ENCODE measurements at regions not wholly inside any gene's neighbourhood (a gene's known extent, or its start where the extent isn't known, plus 50 kb on each side); places are given as distances from the start of the nearest gene placed in this dataset.

DNA sequence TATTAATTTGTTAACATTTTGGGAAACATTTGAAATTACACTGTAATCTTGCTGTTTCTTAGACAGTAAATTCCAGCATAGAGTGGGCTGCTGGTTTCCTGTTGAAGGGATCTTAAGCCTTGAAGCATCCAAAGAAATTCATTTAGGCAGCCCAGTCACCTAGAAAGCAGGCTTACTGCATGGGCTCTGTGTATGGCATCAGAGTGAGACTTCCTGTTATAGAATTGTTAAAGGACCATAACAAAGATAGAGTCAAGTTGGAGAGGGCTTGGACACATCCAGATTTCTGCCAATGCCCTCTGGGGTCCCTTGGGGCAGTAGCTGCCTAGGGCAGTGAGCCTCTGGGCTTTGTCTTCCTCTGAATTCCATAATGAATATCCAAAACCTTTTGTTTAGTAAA lies 149.2 kb downstream of the DYRK2 start:
- DNase-seq, result no peak

- no peak for DNase-seq
Observed at GRCh38 chr12:67798768-67799167, 150.2 kb downstream of the DYRK2 start.

GRCh38 chr12:67802731-67803130 lies 154.2 kb downstream of the DYRK2 start:
- DNase-seq, result no peak

DNA sequence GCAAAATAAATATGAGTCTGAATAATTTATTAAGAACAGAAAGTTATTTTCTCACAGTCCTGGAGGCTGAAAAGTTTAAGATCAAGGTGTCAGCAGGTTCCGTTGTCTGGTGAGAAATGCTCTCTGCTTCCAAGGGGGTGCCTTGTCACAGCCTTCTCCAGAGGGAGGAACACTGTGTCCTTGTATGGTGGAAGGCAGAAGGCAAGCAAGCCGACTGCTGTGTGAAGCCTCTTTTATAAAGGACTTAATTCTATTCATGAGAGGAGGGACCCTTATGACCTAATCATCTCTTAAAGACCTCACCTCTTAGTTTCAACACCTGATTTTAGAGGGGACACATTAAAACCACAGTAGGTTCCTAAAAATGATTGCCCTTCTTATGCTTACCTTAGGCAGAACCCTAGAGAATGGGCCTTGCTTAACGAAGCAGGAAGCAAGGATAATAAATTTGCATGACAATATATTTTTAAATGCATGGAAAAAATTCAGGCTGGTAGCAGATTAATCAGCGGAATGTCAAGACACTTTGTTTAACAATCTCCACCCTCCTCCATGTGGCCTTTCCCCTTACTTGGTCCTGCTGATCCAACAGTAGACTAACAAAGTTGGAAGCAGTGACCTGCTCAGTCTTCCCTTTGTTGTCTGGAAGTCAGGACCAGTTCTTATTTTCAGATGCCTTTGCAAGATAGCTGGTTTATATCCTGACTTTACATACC lies 154.9 kb downstream of the DYRK2 start:
- no peak for DNase-seq

- no peak for DNase-seq
Observed at GRCh38 chr12:67804168-67804567, 155.6 kb downstream of the DYRK2 start.

DNA sequence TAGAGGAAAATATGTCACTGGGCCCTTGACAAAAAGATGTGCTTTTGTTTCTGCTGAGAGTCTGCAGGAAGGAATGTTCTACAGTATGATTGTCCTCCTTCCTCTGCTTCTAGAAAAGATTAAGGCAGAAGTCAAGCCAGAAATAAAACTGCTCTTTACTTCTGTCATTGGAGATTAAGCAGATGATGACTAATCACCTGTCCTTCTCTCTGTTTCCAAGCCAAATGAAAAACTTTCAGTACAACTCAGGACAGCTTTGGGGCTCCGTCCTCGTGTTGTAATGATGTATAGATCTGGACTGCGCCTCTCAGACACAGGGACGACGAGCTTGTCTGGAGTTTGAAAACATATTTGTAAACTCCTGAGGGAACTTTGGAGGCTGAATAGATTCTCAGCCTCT lies 159.3 kb downstream of the DYRK2 start:
- no peak for DNase-seq

- no peak for DNase-seq
Observed at GRCh38 chr12:67810166-67810565, 161.6 kb downstream of the DYRK2 start.

DNA sequence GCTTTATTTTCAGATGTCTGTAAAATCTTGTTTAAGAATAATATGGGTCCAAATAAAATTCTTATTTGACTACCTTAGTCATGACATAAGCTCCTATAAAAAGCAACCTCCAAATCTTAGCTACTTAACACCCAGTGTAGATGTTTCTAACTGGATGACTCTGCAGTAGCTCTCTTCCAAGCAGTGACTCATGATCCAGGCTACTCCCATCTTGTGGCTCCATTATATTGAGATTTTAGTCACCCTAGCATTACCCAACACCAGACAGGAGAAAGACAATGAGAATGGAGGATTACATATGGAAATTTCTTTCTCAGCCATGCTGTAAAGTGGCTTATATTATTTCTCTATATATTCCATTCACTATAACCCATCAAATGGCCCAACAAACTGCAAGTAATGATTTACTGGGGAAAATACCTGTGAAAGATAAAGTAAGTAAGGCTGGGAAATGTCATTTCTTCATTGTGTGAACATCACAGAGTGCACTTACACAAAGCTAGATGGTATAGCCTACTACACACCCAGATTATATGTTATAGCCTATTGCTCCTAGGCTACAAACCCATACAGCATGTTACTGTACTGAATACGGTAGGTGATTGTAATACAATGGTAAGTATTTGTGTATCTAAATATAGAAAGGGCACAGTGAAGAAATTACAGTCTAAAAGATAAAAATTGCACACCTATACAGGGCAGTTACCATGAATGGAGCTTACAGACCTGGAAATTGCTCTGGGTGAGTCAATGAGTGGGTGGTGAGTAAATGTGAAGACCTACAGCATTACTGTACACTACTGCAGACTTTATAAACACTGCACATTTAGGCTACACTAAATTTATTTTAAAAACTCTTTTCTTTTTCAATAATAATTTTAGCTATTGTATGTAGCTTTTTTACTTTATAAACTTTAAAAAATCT lies 163.2 kb downstream of the DYRK2 start:
- no peak for DNase-seq

DNA sequence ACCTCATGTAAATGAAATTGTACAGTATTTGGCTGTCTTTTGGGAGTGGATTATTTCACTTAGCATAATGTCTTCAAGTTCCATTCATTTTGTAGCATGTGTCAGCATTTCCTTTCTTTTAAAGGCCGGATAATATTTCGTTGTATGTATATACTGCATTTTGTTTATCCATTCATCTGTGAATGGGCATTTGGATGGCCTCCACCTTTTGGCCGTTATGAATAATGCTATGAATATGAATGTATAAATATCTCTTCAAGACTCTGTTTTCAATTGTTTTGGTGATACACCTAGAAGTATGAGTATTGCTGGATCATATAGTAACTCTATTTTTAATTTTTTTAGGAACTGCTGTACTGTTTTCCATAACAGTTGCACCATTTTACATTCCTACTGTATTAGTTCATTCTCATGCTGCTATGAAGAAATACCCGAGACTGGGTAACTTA lies 164.9 kb downstream of the DYRK2 start:
- no peak for DNase-seq

GRCh38 chr12:67816269-67816668 lies 167.7 kb downstream of the DYRK2 start:
- no peak for DNase-seq

GRCh38 chr12:67818459-67818903 lies 169.9 kb downstream of the DYRK2 start:
- no peak for DNase-seq

DNA sequence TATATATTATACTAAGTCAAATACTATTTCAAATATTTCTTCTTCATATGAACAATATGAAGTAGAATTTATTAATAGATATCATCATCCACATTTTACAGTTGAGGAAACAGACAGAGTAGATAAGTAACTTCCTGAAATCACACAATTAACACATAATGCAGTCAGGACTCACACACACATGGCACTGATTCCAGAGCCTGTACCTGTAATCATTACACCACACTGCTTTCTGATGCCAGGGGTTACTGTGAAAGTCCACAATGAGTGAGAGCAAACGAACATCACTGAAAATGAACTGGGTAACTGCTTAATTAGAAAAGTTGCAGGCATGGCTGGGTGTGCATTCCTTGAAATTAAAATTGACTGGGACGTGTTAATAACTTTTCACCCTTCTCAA lies 169.3 kb upstream of the IFNG-AS1 start:
- DNase-seq, result no peak

DNA sequence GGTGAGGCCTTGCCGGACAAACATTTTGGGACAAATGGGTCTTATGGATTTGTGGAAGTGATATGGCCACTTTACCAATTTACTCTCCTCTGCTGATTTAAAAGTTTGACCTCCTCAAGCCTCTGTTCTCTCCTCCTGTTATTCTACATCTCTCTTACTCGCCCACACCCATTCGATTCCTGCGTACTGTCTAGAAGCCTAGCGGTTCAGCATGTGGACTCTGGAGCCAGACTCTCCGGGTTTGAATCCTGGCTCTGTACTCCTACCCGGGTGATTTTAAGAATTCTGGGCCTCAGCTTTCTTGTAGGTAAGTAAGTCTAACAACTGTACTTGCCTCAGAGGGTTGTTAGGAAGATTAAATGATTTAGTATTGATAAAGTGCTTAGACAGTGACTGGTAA lies 168.6 kb upstream of the IFNG-AS1 start:
- no peak for DNase-seq

DNA sequence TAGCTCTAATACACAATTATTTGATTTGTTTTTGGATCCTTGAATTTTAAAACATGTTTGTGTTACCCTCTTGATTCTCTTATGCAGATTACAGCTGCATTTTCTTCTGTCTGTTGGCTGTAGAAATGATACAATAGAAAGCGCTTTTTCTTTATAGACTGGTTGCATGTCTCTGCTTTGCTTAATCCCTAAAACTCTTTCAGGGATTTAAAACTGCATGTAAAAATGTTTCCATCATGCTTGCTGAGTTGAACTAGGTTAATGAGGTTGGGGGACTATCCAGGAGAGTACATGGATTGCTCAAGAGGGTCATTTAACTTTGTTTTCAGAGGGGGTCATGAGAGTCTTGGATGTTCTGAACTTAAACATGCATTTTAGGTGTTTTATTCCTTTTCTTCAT lies 166.4 kb upstream of the IFNG-AS1 start:
- no peak for DNase-seq

DNA sequence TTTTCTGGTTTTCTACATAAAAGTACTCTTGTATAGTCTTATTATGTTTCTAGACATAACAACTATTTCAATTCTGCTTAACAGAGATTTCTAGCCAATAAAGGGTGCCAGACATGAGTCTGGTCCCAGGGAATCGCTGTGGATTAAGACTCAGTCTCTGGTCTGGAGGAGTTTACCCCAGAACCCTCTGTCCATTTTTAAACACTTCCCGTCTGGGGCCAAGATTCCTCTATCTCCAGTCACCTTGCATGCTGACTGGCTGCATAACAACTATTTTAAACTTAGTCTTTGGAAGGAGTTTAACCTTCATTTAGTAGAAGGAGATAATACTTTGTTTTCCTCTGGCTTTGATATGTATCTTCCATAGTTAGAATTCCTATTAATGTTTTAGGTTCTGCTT lies 163.1 kb upstream of the IFNG-AS1 start:
- no peak for DNase-seq

DNA sequence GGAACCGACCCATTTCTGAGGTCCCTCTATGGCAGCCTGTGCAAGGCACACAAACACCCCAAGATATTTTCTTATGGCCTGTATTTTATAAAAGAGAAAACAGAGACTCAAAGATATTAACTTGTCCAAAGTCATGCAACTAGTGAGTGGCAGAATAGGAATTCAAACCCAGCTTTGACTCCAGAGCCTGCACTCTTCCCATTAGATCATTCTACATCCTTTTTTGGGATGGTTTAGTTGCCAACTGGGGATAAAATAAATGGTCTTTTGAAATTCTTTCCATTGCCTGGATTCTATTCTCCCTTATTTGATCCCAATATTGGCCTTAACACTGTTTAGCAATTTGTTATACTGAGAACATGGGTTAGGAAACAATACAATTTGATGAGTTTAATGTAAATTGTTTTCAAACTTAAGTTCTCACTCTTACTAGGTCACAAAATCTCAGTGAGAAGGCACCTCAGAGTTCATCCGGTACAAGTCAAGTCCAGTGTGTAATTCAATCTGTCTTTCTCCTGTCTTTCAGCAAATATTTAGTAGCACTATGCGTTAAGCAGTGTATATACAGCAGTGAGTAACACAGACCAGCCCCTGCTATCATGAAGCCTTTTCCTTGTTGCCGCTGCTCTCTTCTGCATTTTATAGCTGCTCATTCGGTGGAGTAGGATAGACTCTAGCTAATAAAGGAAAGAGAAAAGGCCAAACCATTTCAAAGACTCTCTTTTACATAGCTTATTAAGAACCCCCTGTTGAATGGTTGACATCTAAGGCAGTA lies 162.1 kb upstream of the IFNG-AS1 start:
- DNase-seq, result no peak

- no peak for DNase-seq
Observed at GRCh38 chr12:67827820-67828383, 161.3 kb upstream of the IFNG-AS1 start.

GRCh38 chr12:67829896-67830295 lies 159.4 kb upstream of the IFNG-AS1 start:
- no peak for DNase-seq

DNA sequence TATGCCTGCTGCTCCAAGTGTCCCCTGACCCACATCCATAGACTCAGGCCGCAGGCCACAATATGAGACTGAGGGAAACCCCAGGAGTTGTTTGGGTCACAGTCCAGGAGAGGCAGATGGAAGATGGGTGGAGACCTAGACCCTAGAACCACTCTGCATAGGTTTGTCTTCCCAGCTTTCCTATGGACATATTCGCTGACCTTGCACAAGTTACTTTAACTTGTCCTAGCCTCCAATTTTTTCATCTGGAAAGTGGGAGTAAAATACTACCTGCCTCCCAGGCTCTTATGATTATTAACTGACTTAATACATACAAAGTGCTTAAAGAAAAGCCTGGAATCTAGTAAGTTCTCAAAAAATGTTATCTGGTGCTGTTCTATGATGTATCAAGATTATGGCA lies 157.1 kb upstream of the IFNG-AS1 start:
- DNase-seq, result no peak

- no peak for DNase-seq
Observed at GRCh38 chr12:67833602-67834001, 155.6 kb upstream of the IFNG-AS1 start.

DNA sequence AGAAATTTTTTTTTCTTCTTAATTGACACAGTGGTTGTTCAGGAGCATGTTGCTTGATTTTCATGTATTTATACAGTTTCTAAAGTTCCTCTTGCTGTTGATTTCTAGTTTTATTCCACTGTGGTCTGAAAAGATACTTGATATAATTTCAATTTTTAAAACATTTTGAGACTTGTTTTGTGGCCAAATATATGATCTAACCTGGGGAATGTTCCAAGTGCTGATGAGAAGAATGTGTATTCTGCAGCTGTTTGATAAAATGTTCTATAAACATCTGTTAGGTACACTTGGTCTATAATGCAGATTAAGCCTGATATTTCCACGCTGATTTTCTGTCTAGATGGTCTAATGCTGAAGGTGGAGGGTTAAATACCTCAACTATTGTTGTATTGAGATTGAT lies 151.4 kb upstream of the IFNG-AS1 start:
- DNase-seq, result no peak

DNA sequence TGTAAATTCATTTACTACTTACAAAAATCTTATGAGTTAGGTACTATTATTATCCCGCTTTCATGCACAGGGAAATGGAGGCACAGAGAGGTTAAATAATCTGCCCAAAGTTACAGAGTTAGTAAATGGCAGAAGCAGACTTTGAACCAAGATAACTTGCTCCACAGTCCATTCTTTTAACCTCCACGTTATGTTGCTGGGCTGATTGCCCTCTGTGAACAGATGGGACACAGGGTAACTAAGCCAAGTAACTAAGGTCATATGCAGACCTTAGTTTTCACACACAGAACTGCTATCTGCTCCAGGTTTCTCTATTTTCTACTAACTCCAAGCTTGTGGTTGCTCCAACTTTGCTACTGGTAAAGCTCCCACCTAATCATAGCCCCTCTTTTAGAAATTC lies 147.1 kb upstream of the IFNG-AS1 start:
- DNase-seq, result no peak

GRCh38 chr12:67843257-67843656 lies 146.0 kb upstream of the IFNG-AS1 start:
- DNase-seq, result no peak

All from NCI-H2171 (cell line).